IMR-90 (cell line): ENCODE measurements at regions not wholly inside any gene's neighbourhood (a gene's known extent, or its start where the extent isn't known, plus 50 kb on each side); places are given as distances from the start of the nearest gene placed in this dataset.

Experiments used
- ATAC-seq: fragments of 200-7000 bp; cut with Tn5 transposase; 2 replicates; pipeline ENCODE4 v1.9.1; 2020; ENCODE audit warnings: low read depth, mild to moderate bottlenecking, moderate library complexity
- BruUV-seq: library from RNA; stranded (reverse); fragments of 400-500 nt; replicated peaks from 2 replicates; lab custom pipeline; 2021; lab: Mats Ljungman, UMichigan
- CTCF ChIA-PET: fragments of 300-600 bp; formaldehyde crosslinking; extraction: SDS; loops from one replicate; lab custom pipeline; 2021; ENCODE audit warnings: antibody characterized with exemption; lab: Yijun Ruan, JAX
- POLR2A ChIA-PET: fragments of 300-600 bp; sonication (Branson Sonifier 250); formaldehyde crosslinking; loops from one replicate; lab custom pipeline; 2022; ENCODE audit warnings: antibody characterized with exemption; ENCODE audit not compliant: unreplicated experiment; lab: Charles Lee
- DNase-seq: peaks from one replicate; pipeline ENCODE4 v3.0.0; 2013
- H2AFZ ChIP-seq: replicated peaks from 2 replicates; pipeline ENCODE3; 2013; ENCODE audit warnings: low read length, mild to moderate bottlenecking; ENCODE audit not compliant: poor library complexity
- H2AK5ac ChIP-seq: 2 replicates; pipeline ENCODE4 v1.6.1; 2013; ENCODE audit warnings: low read depth, low read length, inconsistent platforms
- H2AK9ac ChIP-seq: replicated peaks from 2 replicates; pipeline ENCODE3; 2013; ENCODE audit warnings: mild to moderate bottlenecking, low read depth, low read length, moderate library complexity; ENCODE audit not compliant: poor library complexity
- H2BK120ac ChIP-seq: 2 replicates; pipeline ENCODE4 v1.6.1; 2013; ENCODE audit warnings: low read depth, low read length, inconsistent platforms
- H2BK15ac ChIP-seq: 3 replicates; pipeline ENCODE4 v1.6.1; 2013; ENCODE audit warnings: low read depth, low read length, inconsistent platforms
- H2BK20ac ChIP-seq: 2 replicates; pipeline ENCODE4 v1.6.1; 2013; ENCODE audit warnings: low read depth, mild to moderate bottlenecking, inconsistent platforms, low read length, moderate library complexity
- H2BK5ac ChIP-seq: 2 replicates; pipeline ENCODE4 v1.6.1; 2013; ENCODE audit warnings: mild to moderate bottlenecking, low read depth, low read length, inconsistent platforms; ENCODE audit not compliant: poor library complexity, severe bottlenecking
- H3K14ac ChIP-seq: replicated peaks from 2 replicates; pipeline ENCODE4 v1.6.1; 2013; ENCODE audit warnings: low read depth, low read length, inconsistent platforms
- H3K18ac ChIP-seq: 2 replicates; pipeline ENCODE4 v1.6.1; 2013; ENCODE audit warnings: low read depth, low read length, control low read depth
- H3K23ac ChIP-seq: 2 replicates; pipeline ENCODE4 v1.6.1; 2013; ENCODE audit warnings: low read depth, low read length, inconsistent platforms
- H3K27ac ChIP-seq: 2 replicates; pipeline ENCODE4 v1.5.1; 2013; ENCODE audit warnings: mild to moderate bottlenecking, control low read depth, low read length; ENCODE audit not compliant: insufficient read depth
- H3K27me3 ChIP-seq: 2 replicates; pipeline ENCODE4 v1.6.1; 2013; ENCODE audit warnings: low read length; ENCODE audit not compliant: control insufficient read depth, insufficient read depth
- H3K36me3 ChIP-seq: 2 replicates; pipeline ENCODE4 v1.6.1; 2013; ENCODE audit warnings: low read length, mixed read lengths; ENCODE audit not compliant: control insufficient read depth, insufficient read depth
- H3K4ac ChIP-seq: 2 replicates; pipeline ENCODE4 v1.6.1; 2013; ENCODE audit warnings: low read depth, low read length, inconsistent platforms
- H3K4me1 ChIP-seq: 2 replicates; pipeline ENCODE4 v1.6.1; 2013; ENCODE audit warnings: low read length, mixed read lengths; ENCODE audit not compliant: control insufficient read depth, insufficient read depth
- H3K4me2 ChIP-seq: 2 replicates; pipeline ENCODE4 v1.6.1; 2013; ENCODE audit warnings: low read depth, mild to moderate bottlenecking, control low read depth, low read length, moderate library complexity
- H3K4me3 ChIP-seq: 2 replicates; pipeline ENCODE4 v1.5.1; 2013; ENCODE audit warnings: low read depth, mild to moderate bottlenecking, control low read depth, low read length, moderate library complexity; ENCODE audit not compliant: insufficient read depth
- H3K56ac ChIP-seq: 2 replicates; pipeline ENCODE4 v1.6.1; 2013; ENCODE audit warnings: low read length, inconsistent platforms; ENCODE audit not compliant: insufficient read depth; ENCODE audit errors: extremely low read depth
- H3K79me1 ChIP-seq, 2 experiments: 2 replicates each; pipeline ENCODE4 v1.6.1; 2013; ENCODE audit warnings: low read length in 2 of 2, inconsistent platforms in 1 of 2, low read depth in 1 of 2
- H3K9ac ChIP-seq: 2 replicates; pipeline ENCODE4 v1.6.1; 2013; ENCODE audit warnings: low read depth, low read length, control low read depth
- H3K9me1 ChIP-seq: 2 replicates; pipeline ENCODE4 v1.6.1; 2013; ENCODE audit warnings: low read length, inconsistent platforms; ENCODE audit not compliant: insufficient read depth
- H3K9me3 ChIP-seq: 2 replicates; pipeline ENCODE4 v1.6.1; 2013; ENCODE audit warnings: low read length; ENCODE audit not compliant: control insufficient read depth, insufficient read depth
- H4K20me1 ChIP-seq: 2 replicates; pipeline ENCODE4 v1.6.1; 2013; ENCODE audit warnings: low read length, inconsistent platforms; ENCODE audit not compliant: insufficient read depth
- H4K5ac ChIP-seq: 2 replicates; pipeline ENCODE4 v1.6.1; 2013; ENCODE audit warnings: mild to moderate bottlenecking, low read depth, low read length, control low read depth
- H4K8ac ChIP-seq, 2 experiments: 2 replicates each; pipeline ENCODE4 v1.6.1; 2013; ENCODE audit warnings: low read depth in 2 of 2, low read length in 2 of 2, control low read depth in 1 of 2, inconsistent platforms in 1 of 2
- H4K91ac ChIP-seq: 2 replicates; pipeline ENCODE4 v1.6.1; 2013; ENCODE audit warnings: low read depth, low read length, inconsistent platforms; ENCODE audit not compliant: insufficient read depth
- BHLHE40 ChIP-seq: fragments of 150-350 bp; IDR thresholded peaks from 2 replicates; pipeline ENCODE4 v1.6.1; 2016; ENCODE audit warnings: mild to moderate bottlenecking, low read depth, low read length
- CEBPB ChIP-seq: IDR thresholded peaks from 2 replicates; pipeline ENCODE4 v1.6.1; 2012; ENCODE audit warnings: low read depth, low read length, improper control_type of control experiment
- CHD1 ChIP-seq: IDR thresholded peaks from 2 replicates; pipeline ENCODE4 v1.6.1; 2012; ENCODE audit warnings: low read depth, low read length, improper control_type of control experiment
- ELK1 ChIP-seq: fragments of 150-350 bp; IDR thresholded peaks from 2 replicates; pipeline ENCODE4 v1.6.1; 2016; ENCODE audit warnings: low read depth, mild to moderate bottlenecking, low read length, moderate library complexity, borderline replicate concordance
- FOS ChIP-seq: fragments of 150-350 bp; IDR thresholded peaks from 2 replicates; pipeline ENCODE4 v1.6.1; 2016; ENCODE audit warnings: low read depth, low read length
- MAFK ChIP-seq: IDR thresholded peaks from 2 replicates; pipeline ENCODE4 v1.6.1; 2012; ENCODE audit warnings: low read depth, low read length, improper control_type of control experiment
- MAZ ChIP-seq: IDR thresholded peaks from 2 replicates; pipeline ENCODE4 v1.6.1; 2012; ENCODE audit warnings: low read depth, mild to moderate bottlenecking, low read length, improper control_type of control experiment, moderate library complexity, borderline replicate concordance
- NFE2L2 ChIP-seq: fragments of 150-350 bp; IDR thresholded peaks from 2 replicates; pipeline ENCODE4 v1.6.1; 2016; ENCODE audit warnings: low read depth, mild to moderate bottlenecking, low read length
- POLR2A ChIP-seq: IDR thresholded peaks from 2 replicates; pipeline ENCODE4 v1.6.1; 2012; ENCODE audit warnings: mild to moderate bottlenecking, low read depth, low read length
- RCOR1 ChIP-seq: IDR thresholded peaks from 2 replicates; pipeline ENCODE4 v1.6.1; 2012; ENCODE audit warnings: mild to moderate bottlenecking, low read length, improper control_type of control experiment; ENCODE audit not compliant: insufficient replicate concordance
- RFX5 ChIP-seq: IDR thresholded peaks from 2 replicates; pipeline ENCODE4 v1.8.0; 2012; ENCODE audit warnings: low read depth, mild to moderate bottlenecking, low read length, moderate library complexity
- SMC3 ChIP-seq: fragments of 150-350 bp; IDR thresholded peaks from 2 replicates; pipeline ENCODE4 v1.6.1; 2016; ENCODE audit warnings: low read depth, mild to moderate bottlenecking, antibody characterized with exemption, low read length, moderate library complexity
- USF2 ChIP-seq: fragments of 150-350 bp; IDR thresholded peaks from 2 replicates; pipeline ENCODE4 v1.6.1; 2017; ENCODE audit warnings: mild to moderate bottlenecking, antibody characterized with exemption, low read length, low read depth
- WGBS, 2 experiments: methylation state at CpG; one replicate each; pipeline versions ENCODE4 v1.1.5 to v1.1.7; 2013; ENCODE audit warnings: missing lambda C conversion rate in 2 of 2; ENCODE audit not compliant: insufficient read length in 1 of 2; ENCODE audit errors: extremely low coverage in 2 of 2; 5-methylcytosine and 5-hydroxymethylcytosine counted together
- dilution Hi-C: fragments of 300-500 bp; cut with HindIII; formaldehyde crosslinking; loops from one replicate; pipeline ENCODE4 v1.14.3; 2018; ENCODE audit warnings: low sequenced_read_pairs; ENCODE audit not compliant: unreplicated experiment
- in situ Hi-C: fragments of 300-500 bp; cut with MboI; formaldehyde crosslinking; loops from 3 replicates; pipeline ENCODE4 v1.14.3; 2019; ENCODE audit warnings: low sequenced_read_pairs, inconsistent platforms, mixed read lengths
- intact Hi-C: fragments of 100-400 bp; cut with micrococcal nuclease; formaldehyde crosslinking; loops from 2 replicates; pipeline ENCODE4 v1.10.0; 2022

- Histone ChIP-seq H3K27ac (no peak overlapping the region), H2AK9ac (no peak overlapping the region), H3K9ac (no peak overlapping the region), H3K9me1 (no peaks in the 10 kb centered on the region), H4K5ac (no peak overlapping the region), H2BK20ac (no peak overlapping the region), H3K79me1 (no peaks in the 10 kb centered on the region), H2BK15ac (no peak overlapping the region), H3K9me3 (no peaks in the 10 kb centered on the region), H3K36me3 (no peaks in the 10 kb centered on the region), H2BK120ac (no peak overlapping the region), H2BK5ac (no peak overlapping the region), H2AK5ac (no peak overlapping the region), H3K4ac (no peak overlapping the region), H3K4me1 (no peaks in the 10 kb centered on the region), H4K20me1 (no peaks in the 10 kb centered on the region), H3K23ac (no peak overlapping the region), H2AFZ (no peak overlapping the region), H4K8ac (no peak overlapping the region), H3K4me2 (no peak overlapping the region), H3K4me3 (no peak overlapping the region), H3K27me3 (no peaks in the 10 kb centered on the region), H3K18ac (no peak overlapping the region), H3K14ac (no peak overlapping the region), H3K56ac (no peak overlapping the region), H4K91ac (no peak overlapping the region)
- POLR2A ChIA-PET = no interaction called here
- CTCF ChIA-PET = no interaction called here
- no peak for TF ChIP-seq CEBPB
- no peak for TF ChIP-seq BHLHE40
- no peak for TF ChIP-seq FOS
- no peak for TF ChIP-seq USF2
- TF ChIP-seq SMC3 = no peak
- no peak for TF ChIP-seq MAZ
- TF ChIP-seq MAFK = no peak
- TF ChIP-seq NFE2L2 = no peak
- no peak for TF ChIP-seq POLR2A
- no peak for TF ChIP-seq RCOR1
- TF ChIP-seq RFX5 = no peak
- no peak for TF ChIP-seq ELK1
- no peak for TF ChIP-seq CHD1
- dilution Hi-C loops = no loop called here
- WGBS, 2 experiments = no CpG with 5 or more reads among the region's 6 CpGs
- in situ Hi-C loops = no loop called here
- ATAC-seq (no peak), DNase-seq (no peak)
- no TSS peak for BruUV-seq
- intact Hi-C loops = no loop called here
Measured at GRCh38 chr10:60576130-60577069, 186.7 kb upstream of the ANK3 start.
